GM23338 (cell line): ENCODE measurements at regions not wholly inside any gene's neighbourhood (a gene's known extent, or its start where the extent isn't known, plus 50 kb on each side); places are given as distances from the start of the nearest gene placed in this dataset.
"Not testable (repeated sequence)": the region's sequence is repeated elsewhere in the genome, so short reads cannot be mapped to it uniquely, and the experiment has no call there.

ENCODE experiments used
- ATAC-seq: fragments of 200-7000 bp; cut with Tn5 transposase; 3 replicates; pipeline ENCODE4 v1.9.1; 2020
- DNase-seq: peaks from one replicate; pipeline ENCODE4 v3.0.0-alpha.2; 2015; ENCODE audit warnings: low spot score
- H2AFZ ChIP-seq: fragments of 200-600 bp; sonication (generic); 2 replicates; pipeline ENCODE4 v1.8.0; 2016; ENCODE audit warnings: antibody characterized with exemption, mild to moderate bottlenecking, moderate library complexity
- H3F3A ChIP-seq: fragments of 200-600 bp; sonication (generic); replicated peaks from 2 replicates; pipeline ENCODE4 v1.8.0; 2017; ENCODE audit warnings: antibody characterized with exemption, mixed run types, low read depth
- H3K27ac ChIP-seq: fragments of 200-600 bp; sonication (generic); 2 replicates; pipeline ENCODE4 v1.6.1; 2016; ENCODE audit warnings: low read depth
- H3K27me3 ChIP-seq: fragments of 200-600 bp; sonication (generic); 2 replicates; pipeline ENCODE4 v1.8.0; 2016; ENCODE audit warnings: mild to moderate bottlenecking, mixed run types, moderate library complexity; ENCODE audit not compliant: insufficient read depth
- H3K36me3 ChIP-seq: fragments of 200-600 bp; sonication (generic); 2 replicates; pipeline ENCODE4 v1.8.0; 2016; ENCODE audit warnings: mild to moderate bottlenecking; ENCODE audit not compliant: insufficient read depth
- H3K4me1 ChIP-seq: fragments of 200-600 bp; sonication (generic); 2 replicates; pipeline ENCODE4 v1.8.0; 2016; ENCODE audit warnings: mild to moderate bottlenecking, moderate library complexity; ENCODE audit not compliant: insufficient read depth
- H3K4me2 ChIP-seq: fragments of 200-600 bp; sonication (generic); 2 replicates; pipeline ENCODE4 v1.7.1; 2017; ENCODE audit warnings: mixed run types
- H3K4me3 ChIP-seq: fragments of 200-600 bp; sonication (generic); 2 replicates; pipeline ENCODE4 v1.6.1; 2016; ENCODE audit warnings: mixed run types
- H3K79me2 ChIP-seq: fragments of 200-600 bp; sonication (generic); replicated peaks from 2 replicates; pipeline ENCODE4 v1.8.0; 2017; ENCODE audit warnings: mild to moderate bottlenecking; ENCODE audit not compliant: insufficient read depth
- H3K9me2 ChIP-seq: fragments of 200-600 bp; sonication (generic); 2 replicates; pipeline ENCODE4 v1.8.0; 2017; ENCODE audit not compliant: insufficient read depth
- H4K20me1 ChIP-seq: fragments of 200-600 bp; sonication (generic); replicated peaks from 2 replicates; pipeline ENCODE4 v1.8.0; 2017; ENCODE audit warnings: mild to moderate bottlenecking; ENCODE audit not compliant: insufficient read depth
- H3K27ac Mint-ChIP-seq: 2 replicates; pipeline ENCODE4 v1.8.0; 2020; ENCODE audit warnings: inconsistent platforms, mild to moderate bottlenecking, moderate library complexity, mixed read lengths
- H3K27me3 Mint-ChIP-seq: 3 replicates; pipeline ENCODE4 v1.8.0; 2022; ENCODE audit warnings: low read depth, mild to moderate bottlenecking, moderate library complexity, mixed read lengths, inconsistent platforms; ENCODE audit not compliant: insufficient read depth, poor library complexity
- H3K36me3 Mint-ChIP-seq: 3 replicates; pipeline ENCODE4 v1.8.0; 2021; ENCODE audit warnings: low read depth, mild to moderate bottlenecking, inconsistent platforms, moderate library complexity, mixed read lengths
- H3K4me1 Mint-ChIP-seq: 3 replicates; pipeline ENCODE4 v1.8.0; 2020; ENCODE audit warnings: mild to moderate bottlenecking, inconsistent platforms, mixed read lengths
- H3K4me3 Mint-ChIP-seq: 3 replicates; pipeline ENCODE4 v1.8.0; 2021; ENCODE audit warnings: moderate library complexity, mild to moderate bottlenecking, inconsistent platforms, mixed read lengths
- H3K9me3 Mint-ChIP-seq: 3 replicates; pipeline ENCODE4 v1.8.0; 2020; ENCODE audit warnings: moderate library complexity, mild to moderate bottlenecking, inconsistent platforms, mixed read lengths
- CREB1 ChIP-seq: fragments of 250-450 bp; sonication (Bioruptor Pico); IDR thresholded peaks from 2 replicates; pipeline ENCODE4 v1.5.0; 2020; ENCODE audit warnings: low read depth, mild to moderate bottlenecking, moderate library complexity
- EZH2 ChIP-seq: fragments of 200-600 bp; sonication (generic); IDR thresholded peaks from one replicate; pipeline ENCODE4 v1.8.0; 2017; ENCODE audit warnings: antibody characterized with exemption, mild to moderate bottlenecking, low read depth; ENCODE audit not compliant: unreplicated experiment
- EZH2phosphoT487 ChIP-seq: fragments of 200-600 bp; sonication (generic); IDR thresholded peaks from one replicate; pipeline ENCODE4 v1.8.1; 2018; ENCODE audit warnings: antibody characterized with exemption; ENCODE audit not compliant: unreplicated experiment
- JUNB ChIP-seq: IDR thresholded peaks from one replicate; pipeline ENCODE4 v1.6.1; 2016; ENCODE audit warnings: antibody characterized with exemption; ENCODE audit not compliant: unreplicated experiment
- NANOG ChIP-seq: IDR thresholded peaks from 2 replicates; pipeline ENCODE4 v1.6.1; 2016; ENCODE audit warnings: antibody characterized with exemption, borderline replicate concordance
- POLR2AphosphoS5 ChIP-seq: IDR thresholded peaks from 2 replicates; pipeline ENCODE4 v1.6.1; 2016; ENCODE audit warnings: antibody characterized with exemption, low read depth
- STAT1 ChIP-seq: IDR thresholded peaks from one replicate; pipeline ENCODE4 v1.6.1; 2016; ENCODE audit warnings: antibody characterized with exemption; ENCODE audit not compliant: unreplicated experiment
- ZNF114 ChIP-seq: fragments of 250-450 bp; sonication (Bioruptor Pico); IDR thresholded peaks from 2 replicates; pipeline ENCODE4 v1.5.0; 2020; ENCODE audit warnings: mild to moderate bottlenecking, moderate library complexity
- ZNF331 ChIP-seq: fragments of 250-450 bp; sonication (Bioruptor Pico); IDR thresholded peaks from 2 replicates; pipeline ENCODE4 v1.5.0; 2020; ENCODE audit warnings: low read depth, mild to moderate bottlenecking, moderate library complexity
- TF ChIP-seq, protein P1 (sequence below): fragments of 250-450 bp; sonication (Bioruptor Pico); IDR thresholded peaks from 2 replicates; pipeline ENCODE4 v1.5.0; 2020; ENCODE audit warnings: mild to moderate bottlenecking, moderate library complexity
- TF ChIP-seq, protein P2 (sequence below), 2 experiments: fragments of 200-600 bp in 1 of 2; sonication (generic) in 1 of 2; conservative IDR thresholded peaks; 2 replicates each; pipeline versions ENCODE4 v1.5.1 to v1.6.1; 2016 to 2017; ENCODE audit warnings: antibody characterized with exemption in 2 of 2, low read depth in 2 of 2, mild to moderate bottlenecking in 2 of 2, moderate library complexity in 1 of 2

DNA sequence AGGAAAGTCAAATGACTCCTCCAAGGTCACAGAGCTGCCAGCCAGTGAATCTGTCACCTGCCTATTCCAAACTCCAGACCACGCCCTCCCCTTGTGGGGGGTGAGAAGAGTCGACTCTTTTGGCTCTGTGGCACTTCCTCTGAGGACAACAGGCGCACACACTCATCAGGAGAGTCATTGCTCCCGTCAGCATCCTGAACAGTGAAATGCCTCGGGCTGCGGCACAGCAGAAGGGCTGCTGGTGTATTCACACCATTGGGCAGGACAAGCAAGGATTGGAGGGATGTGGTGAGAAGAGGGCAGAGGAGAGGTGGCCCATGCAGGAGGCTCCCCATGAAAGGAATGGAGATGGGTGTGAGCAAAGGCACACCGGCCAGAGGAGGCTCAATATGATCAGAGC, 239.0 kb downstream of the TOMM20 start (continued):
- TF ChIP-seq, protein P1, sequence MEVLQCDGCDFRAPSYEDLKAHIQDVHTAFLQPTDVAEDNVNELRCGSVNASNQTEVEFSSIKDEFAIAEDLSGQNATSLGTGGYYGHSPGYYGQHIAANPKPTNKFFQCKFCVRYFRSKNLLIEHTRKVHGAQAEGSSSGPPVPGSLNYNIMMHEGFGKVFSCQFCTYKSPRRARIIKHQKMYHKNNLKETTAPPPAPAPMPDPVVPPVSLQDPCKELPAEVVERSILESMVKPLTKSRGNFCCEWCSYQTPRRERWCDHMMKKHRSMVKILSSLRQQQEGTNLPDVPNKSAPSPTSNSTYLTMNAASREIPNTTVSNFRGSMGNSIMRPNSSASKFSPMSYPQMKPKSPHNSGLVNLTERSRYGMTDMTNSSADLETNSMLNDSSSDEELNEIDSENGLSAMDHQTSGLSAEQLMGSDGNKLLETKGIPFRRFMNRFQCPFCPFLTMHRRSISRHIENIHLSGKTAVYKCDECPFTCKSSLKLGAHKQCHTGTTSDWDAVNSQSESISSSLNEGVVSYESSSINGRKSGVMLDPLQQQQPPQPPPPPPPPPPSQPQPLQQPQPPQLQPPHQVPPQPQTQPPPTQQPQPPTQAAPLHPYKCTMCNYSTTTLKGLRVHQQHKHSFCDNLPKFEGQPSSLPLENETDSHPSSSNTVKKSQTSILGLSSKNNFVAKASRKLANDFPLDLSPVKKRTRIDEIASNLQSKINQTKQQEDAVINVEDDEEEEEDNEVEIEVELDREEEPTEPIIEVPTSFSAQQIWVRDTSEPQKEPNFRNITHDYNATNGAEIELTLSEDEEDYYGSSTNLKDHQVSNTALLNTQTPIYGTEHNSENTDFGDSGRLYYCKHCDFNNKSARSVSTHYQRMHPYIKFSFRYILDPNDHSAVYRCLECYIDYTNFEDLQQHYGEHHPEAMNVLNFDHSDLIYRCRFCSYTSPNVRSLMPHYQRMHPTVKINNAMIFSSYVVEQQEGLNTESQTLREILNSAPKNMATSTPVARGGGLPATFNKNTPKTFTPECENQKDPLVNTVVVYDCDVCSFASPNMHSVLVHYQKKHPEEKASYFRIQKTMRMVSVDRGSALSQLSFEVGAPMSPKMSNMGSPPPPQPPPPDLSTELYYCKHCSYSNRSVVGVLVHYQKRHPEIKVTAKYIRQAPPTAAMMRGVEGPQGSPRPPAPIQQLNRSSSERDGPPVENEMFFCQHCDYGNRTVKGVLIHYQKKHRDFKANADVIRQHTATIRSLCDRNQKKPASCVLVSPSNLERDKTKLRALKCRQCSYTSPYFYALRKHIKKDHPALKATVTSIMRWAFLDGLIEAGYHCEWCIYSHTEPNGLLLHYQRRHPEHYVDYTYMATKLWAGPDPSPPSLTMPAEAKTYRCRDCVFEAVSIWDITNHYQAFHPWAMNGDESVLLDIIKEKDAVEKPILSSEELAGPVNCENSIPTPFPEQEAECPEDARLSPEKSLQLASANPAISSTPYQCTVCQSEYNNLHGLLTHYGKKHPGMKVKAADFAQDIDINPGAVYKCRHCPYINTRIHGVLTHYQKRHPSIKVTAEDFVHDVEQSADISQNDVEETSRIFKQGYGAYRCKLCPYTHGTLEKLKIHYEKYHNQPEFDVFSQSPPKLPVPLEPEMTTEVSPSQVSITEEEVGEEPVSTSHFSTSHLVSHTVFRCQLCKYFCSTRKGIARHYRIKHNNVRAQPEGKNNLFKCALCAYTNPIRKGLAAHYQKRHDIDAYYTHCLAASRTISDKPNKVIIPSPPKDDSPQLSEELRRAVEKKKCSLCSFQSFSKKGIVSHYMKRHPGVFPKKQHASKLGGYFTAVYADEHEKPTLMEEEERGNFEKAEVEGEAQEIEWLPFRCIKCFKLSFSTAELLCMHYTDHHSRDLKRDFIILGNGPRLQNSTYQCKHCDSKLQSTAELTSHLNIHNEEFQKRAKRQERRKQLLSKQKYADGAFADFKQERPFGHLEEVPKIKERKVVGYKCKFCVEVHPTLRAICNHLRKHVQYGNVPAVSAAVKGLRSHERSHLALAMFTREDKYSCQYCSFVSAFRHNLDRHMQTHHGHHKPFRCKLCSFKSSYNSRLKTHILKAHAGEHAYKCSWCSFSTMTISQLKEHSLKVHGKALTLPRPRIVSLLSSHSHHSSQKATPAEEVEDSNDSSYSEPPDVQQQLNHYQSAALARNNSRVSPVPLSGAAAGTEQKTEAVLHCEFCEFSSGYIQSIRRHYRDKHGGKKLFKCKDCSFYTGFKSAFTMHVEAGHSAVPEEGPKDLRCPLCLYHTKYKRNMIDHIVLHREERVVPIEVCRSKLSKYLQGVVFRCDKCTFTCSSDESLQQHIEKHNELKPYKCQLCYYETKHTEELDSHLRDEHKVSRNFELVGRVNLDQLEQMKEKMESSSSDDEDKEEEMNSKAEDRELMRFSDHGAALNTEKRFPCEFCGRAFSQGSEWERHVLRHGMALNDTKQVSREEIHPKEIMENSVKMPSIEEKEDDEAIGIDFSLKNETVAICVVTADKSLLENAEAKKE (CRISPR knock-in tag) = no peak
- TF ChIP-seq EZH2 (no peak), ZNF331 (CRISPR knock-in tag) (no peak), JUNB (no peak), ZNF114 (CRISPR knock-in tag) (no peak), POLR2AphosphoS5 (no peak), STAT1 (no peak), CREB1 (CRISPR knock-in tag) (no peak), EZH2phosphoT487 (no peak), NANOG (no peak)
- TF ChIP-seq, protein P2, sequence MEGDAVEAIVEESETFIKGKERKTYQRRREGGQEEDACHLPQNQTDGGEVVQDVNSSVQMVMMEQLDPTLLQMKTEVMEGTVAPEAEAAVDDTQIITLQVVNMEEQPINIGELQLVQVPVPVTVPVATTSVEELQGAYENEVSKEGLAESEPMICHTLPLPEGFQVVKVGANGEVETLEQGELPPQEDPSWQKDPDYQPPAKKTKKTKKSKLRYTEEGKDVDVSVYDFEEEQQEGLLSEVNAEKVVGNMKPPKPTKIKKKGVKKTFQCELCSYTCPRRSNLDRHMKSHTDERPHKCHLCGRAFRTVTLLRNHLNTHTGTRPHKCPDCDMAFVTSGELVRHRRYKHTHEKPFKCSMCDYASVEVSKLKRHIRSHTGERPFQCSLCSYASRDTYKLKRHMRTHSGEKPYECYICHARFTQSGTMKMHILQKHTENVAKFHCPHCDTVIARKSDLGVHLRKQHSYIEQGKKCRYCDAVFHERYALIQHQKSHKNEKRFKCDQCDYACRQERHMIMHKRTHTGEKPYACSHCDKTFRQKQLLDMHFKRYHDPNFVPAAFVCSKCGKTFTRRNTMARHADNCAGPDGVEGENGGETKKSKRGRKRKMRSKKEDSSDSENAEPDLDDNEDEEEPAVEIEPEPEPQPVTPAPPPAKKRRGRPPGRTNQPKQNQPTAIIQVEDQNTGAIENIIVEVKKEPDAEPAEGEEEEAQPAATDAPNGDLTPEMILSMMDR (conservative IDR thresholded peaks at IDR 0.05; ENCODE audit: low read depth in 2 of 2) = no peak

DNA sequence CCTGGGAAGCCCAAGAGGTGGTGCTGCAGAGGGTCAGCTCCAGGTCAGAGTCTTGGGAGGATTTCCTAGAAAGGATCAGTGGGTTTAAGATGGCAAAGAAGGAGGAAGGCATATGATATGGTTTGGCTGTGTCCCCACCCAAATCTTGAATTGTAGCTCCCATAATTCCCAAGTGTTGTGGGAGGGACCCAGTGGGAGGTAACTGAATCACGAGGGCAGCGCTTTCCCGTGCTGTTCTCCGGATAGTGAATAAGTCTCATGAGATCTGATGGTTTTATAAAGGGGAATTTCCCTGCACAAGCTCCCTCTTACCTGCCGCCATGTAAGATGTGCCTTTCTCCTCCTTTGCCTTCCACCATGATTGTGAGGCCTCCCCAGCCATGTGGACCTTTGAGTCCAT, 240.4 kb downstream of the TOMM20 start:
- H3K79me2 ChIP-seq, H2AFZ ChIP-seq, H3K27ac Mint-ChIP-seq, ATAC-seq, H3K36me3 ChIP-seq, DNase-seq, H3K4me3 ChIP-seq, H3K4me2 ChIP-seq, H3K4me1 ChIP-seq, H3K27ac ChIP-seq, H3F3A ChIP-seq, H3K27me3 ChIP-seq, H3K27me3 Mint-ChIP-seq, H3K9me2 ChIP-seq, H3K36me3 Mint-ChIP-seq, H3K4me3 Mint-ChIP-seq, H3K9me3 Mint-ChIP-seq, H4K20me1 ChIP-seq, H3K4me1 Mint-ChIP-seq: not testable (repeated sequence)
